ENCODE measurements at regions not wholly inside any gene's neighbourhood (a gene's known extent, or its start where the extent isn't known, plus 50 kb on each side); places are given as distances from the start of the nearest gene placed in this dataset.

GRCh38 chr18:5771343-5771742, 124.0 kb downstream of the TMEM200C start:
- no peak for TF ChIP-seq BHLHE40 (IDR thresholded peaks at IDR 0.05; ENCODE audit: borderline replicate concordance)
- TF ChIP-seq ELF4 (IDR thresholded peaks at IDR 0.05), result no peak
- TF ChIP-seq FOXK2 (IDR thresholded peaks at IDR 0.05), result no peak
- no peak for TF ChIP-seq SUZ12 (IDR thresholded peaks at IDR 0.05)
- TF ChIP-seq FOXA1 (IDR thresholded peaks at IDR 0.05), result no peak

Data from HEK293T (cell line).